Kidney (tissue), 13 donors: ENCODE measurements at regions not wholly inside any gene's neighbourhood (a gene's known extent, or its start where the extent isn't known, plus 50 kb on each side); places are given as distances from the start of the nearest gene placed in this dataset.

Source experiments
- DNase-seq, 5 donors: peaks; one replicate each; pipeline ENCODE4 v3.0.0-alpha.2; 2013 to 2020
- FAIRE-seq: peaks from 2 replicates; lab custom pipeline; 2012; peaks lifted over from hg19 to GRCh38; lab: Jason Lieb, UNC
- H3K27ac ChIP-seq, 2 donors: one replicate each; pipeline ENCODE4 v1.7.0; 2013; ENCODE audit warnings: low read depth in 2 of 2, low read length in 2 of 2, inconsistent platforms in 1 of 2
- H3K27me3 ChIP-seq: one replicate; pipeline ENCODE4 v1.7.1; 2013; ENCODE audit warnings: low read length, inconsistent platforms; ENCODE audit not compliant: control insufficient read depth, insufficient read depth
- H3K36me3 ChIP-seq, 3 donors: one replicate each; pipeline versions ENCODE4 v1.7.0 to v1.7.1; 2013; ENCODE audit warnings: low read length in 3 of 3, control low read depth in 1 of 3, inconsistent platforms in 1 of 3; ENCODE audit not compliant: insufficient read depth in 3 of 3, control insufficient read depth in 2 of 3
- H3K4me1 ChIP-seq, 3 donors: one replicate each; pipeline versions ENCODE4 v1.7.0 to v1.7.1; 2013; ENCODE audit warnings: low read length in 3 of 3, inconsistent platforms in 1 of 3, low read depth in 1 of 3; ENCODE audit not compliant: control insufficient read depth in 2 of 3, insufficient read depth in 2 of 3
- H3K4me3 ChIP-seq, 3 donors: one replicate each; pipeline versions ENCODE4 v1.7.0 to v1.8.1; 2013; ENCODE audit warnings: low read length in 3 of 3, control low read depth in 1 of 3, inconsistent platforms in 1 of 3
- H3K9ac ChIP-seq, 3 donors: one replicate each; pipeline versions ENCODE4 v1.7.0 to v1.7.1; 2013; ENCODE audit warnings: low read length in 3 of 3, control low read depth in 1 of 3, inconsistent platforms in 1 of 3
- H3K9me3 ChIP-seq, 3 donors: one replicate each; pipeline versions ENCODE4 v1.7.0 to v1.7.1; 2013; ENCODE audit warnings: low read length in 3 of 3, control low read depth in 1 of 3, inconsistent platforms in 1 of 3; ENCODE audit not compliant: control insufficient read depth in 2 of 3, insufficient read depth in 1 of 3
- intact Hi-C: fragments of 100-400 bp; cut with DNase I; formaldehyde crosslinking; loops from one replicate; pipeline ENCODE4 v1.11.1; 2022
- TF ChIP-seq, protein P1 (sequence below): IDR thresholded peaks from 3 replicates; pipeline ENCODE4 v1.5.1; 2012; ENCODE audit warnings: mild to moderate bottlenecking, moderate library complexity, borderline replicate concordance; ENCODE audit not compliant: insufficient read depth; ENCODE audit errors: extremely low read depth
- donor health status: control.
- donor health status: control.
- donor health status: control.
- donor health status: control.
- donor health status: control.
- donor health status: DM: yes; HTN: yes; CAD: no.
- donor health status: Normal renal cell carcinoma (clear cell type).

DNA sequence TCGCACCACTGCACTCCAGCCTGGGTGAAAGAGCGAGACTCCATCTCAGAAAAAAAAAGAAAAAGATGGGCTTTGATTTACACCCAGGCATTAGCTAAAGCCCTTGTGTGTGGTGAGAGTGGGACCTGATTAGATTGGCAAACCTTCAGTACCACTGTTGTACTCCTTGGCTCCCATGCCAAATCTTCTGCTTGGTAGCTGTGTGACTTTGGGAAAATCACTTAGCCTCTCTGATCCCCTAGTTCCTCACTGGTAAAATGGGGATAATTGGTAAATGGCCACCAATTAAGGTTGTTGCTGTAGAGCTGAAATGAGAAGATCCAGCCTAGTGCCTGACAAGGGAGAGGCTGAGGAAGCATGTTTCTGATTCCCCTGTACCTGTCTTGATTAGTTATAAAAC is 63.7 kb downstream of the SLC25A47 start:
- TF ChIP-seq, protein P1, sequence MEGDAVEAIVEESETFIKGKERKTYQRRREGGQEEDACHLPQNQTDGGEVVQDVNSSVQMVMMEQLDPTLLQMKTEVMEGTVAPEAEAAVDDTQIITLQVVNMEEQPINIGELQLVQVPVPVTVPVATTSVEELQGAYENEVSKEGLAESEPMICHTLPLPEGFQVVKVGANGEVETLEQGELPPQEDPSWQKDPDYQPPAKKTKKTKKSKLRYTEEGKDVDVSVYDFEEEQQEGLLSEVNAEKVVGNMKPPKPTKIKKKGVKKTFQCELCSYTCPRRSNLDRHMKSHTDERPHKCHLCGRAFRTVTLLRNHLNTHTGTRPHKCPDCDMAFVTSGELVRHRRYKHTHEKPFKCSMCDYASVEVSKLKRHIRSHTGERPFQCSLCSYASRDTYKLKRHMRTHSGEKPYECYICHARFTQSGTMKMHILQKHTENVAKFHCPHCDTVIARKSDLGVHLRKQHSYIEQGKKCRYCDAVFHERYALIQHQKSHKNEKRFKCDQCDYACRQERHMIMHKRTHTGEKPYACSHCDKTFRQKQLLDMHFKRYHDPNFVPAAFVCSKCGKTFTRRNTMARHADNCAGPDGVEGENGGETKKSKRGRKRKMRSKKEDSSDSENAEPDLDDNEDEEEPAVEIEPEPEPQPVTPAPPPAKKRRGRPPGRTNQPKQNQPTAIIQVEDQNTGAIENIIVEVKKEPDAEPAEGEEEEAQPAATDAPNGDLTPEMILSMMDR = no peak
- intact Hi-C loops = loop anchor here (10.0 kb wide), 1 partner anchor 1238 kb away; no protein-coding TSS in a partner anchor
- Histone ChIP-seq H3K9me3 (no peaks in the 10 kb centered on the region), H3K27ac (no peak overlapping the region), H3K27me3 (no peaks in the 10 kb centered on the region), H3K4me3 (no peak overlapping the region), H3K36me3 (peaks cover 0 to 3% (median 0%) of the 10 kb centered on the region in 3 donors), H3K4me1 (peaks cover 5 to 8% (median 6%) of the 10 kb centered on the region in 3 donors), H3K9ac (no peak overlapping the region)
- DNase-seq = no peak
- FAIRE-seq = no peak

DNA sequence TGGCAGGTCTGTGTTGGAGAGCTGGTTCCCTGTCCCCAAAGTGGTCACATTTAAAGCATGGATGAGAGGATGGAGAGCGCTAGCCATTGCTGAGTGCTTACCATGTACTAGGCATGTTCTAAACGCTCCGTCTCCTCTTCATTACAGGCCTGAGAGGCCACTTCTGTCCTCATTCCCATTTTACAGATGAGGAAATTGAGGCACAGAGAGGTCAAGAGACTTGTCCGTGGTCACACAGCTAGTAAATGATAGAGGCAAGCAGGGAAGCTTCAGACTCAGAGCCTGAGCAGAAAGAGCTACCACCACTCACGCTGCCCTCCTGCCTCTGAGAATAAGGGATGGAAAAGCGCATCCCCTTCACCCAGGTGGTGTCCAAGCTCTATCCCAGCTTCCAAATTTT is 64.3 kb downstream of the SLC25A47 start:
- FAIRE-seq (no peak), DNase-seq (no peak)
- TF ChIP-seq, protein P1 = no peak
- Histone ChIP-seq H3K4me3 (no peak overlapping the region), H3K27ac (no peak overlapping the region), H3K9me3 (no peaks in the 10 kb centered on the region), H3K27me3 (no peaks in the 10 kb centered on the region), H3K36me3 (no peaks in the 10 kb centered on the region), H3K4me1 (peaks cover 5 to 8% (median 6%) of the 10 kb centered on the region in 3 donors), H3K9ac (no peak overlapping the region)
- intact Hi-C loops = loop anchor here (10.0 kb wide), 1 partner anchor 1237 kb away; no protein-coding TSS in a partner anchor

DNA sequence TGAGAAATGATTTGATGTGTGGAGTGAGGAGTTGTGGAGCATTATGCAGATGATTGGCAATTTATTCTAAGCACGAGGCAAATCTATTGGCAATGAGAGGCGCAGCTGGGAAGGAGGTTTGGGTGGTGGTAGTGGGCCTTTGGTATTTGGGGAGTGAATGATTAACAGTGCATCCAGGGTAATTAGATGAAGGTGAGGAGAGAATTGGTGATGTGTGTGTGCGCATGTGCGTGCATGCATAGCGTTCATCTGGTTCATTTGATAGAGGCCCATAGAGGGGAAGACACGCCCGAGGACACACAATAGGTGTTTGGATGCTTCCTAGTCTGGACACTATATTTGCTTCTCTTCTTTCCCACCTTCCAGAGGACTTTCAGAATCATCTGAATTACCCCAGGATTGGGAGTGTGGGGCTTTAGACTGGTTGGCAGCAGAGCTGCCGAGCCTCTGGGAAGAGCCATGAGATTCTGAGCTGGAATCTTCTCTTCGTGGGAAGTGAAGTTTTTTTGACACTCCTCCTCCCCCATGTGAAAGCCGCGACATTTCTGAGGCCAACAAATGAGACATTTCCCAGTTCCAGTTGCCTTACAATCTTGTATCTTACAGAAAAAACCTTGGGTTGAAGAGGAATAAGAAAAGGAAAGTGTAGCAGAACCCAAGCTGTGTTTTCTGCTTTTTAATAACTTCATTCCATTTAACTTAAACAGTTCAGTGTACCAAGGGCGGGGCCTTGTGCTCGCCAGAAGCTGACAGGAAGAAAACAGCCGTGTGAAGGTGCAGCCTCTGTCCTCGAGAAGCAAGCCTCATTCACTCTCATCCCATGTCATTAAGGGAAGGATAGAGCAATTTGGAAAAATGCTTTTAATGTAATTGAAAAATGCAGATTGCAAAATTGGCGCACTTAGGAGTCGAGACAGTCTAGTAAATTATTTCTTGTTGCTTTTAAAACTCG is 65.2 kb downstream of the SLC25A47 start:
- Histone ChIP-seq H3K4me3 (no peak overlapping the region), H3K27me3 (no peaks in the 10 kb centered on the region), H3K27ac (no peak overlapping the region), H3K9me3 (no peaks in the 10 kb centered on the region), H3K4me1 (peaks cover 5 to 8% (median 6%) of the 10 kb centered on the region in 3 donors), H3K9ac (no peak overlapping the region), H3K36me3 (no peaks in the 10 kb centered on the region)
- TF ChIP-seq, protein P1 = no peak
- FAIRE-seq = no peak
- peak in 1 of 5 donors; percentile 49 for DNase-seq
- intact Hi-C loops = loop anchor here (10.0 kb wide), 1 partner anchor 1236 kb away; no protein-coding TSS in a partner anchor
